GM12878 (cell line): ENCODE measurements at regions not wholly inside any gene's neighbourhood (a gene's known extent, or its start where the extent isn't known, plus 50 kb on each side); places are given as distances from the start of the nearest gene placed in this dataset.

Source experiments
- ATAC-seq: fragments of 200-7000 bp; cut with Tn5 transposase; 3 replicates; pipeline ENCODE4 v1.9.1; 2020; ENCODE audit warnings: mild to moderate bottlenecking, moderate library complexity
- BruUV-seq: library from RNA; stranded (reverse); fragments of 400-500 nt; replicated peaks from 2 replicates; lab custom pipeline; 2021; lab: Mats Ljungman, UMichigan
- CTCF ChIA-PET: fragments of 300-600 bp; sonication (Branson Sonifier 250); formaldehyde crosslinking; extraction: SDS; loops from one replicate; lab custom pipeline; 2021; ENCODE audit warnings: inconsistent platforms; lab: Yijun Ruan, JAX
- POLR2A ChIA-PET: fragments of 350-600 bp; formaldehyde crosslinking; extraction: SDS; loops from one replicate; lab custom pipeline; 2021; ENCODE audit warnings: inconsistent platforms; lab: Charles Lee
- RAD21 ChIA-PET: fragments of 300-600 bp; sonication (Branson Sonifier 250); formaldehyde crosslinking; loops from one replicate; lab custom pipeline; 2023; ENCODE audit warnings: antibody characterized with exemption; ENCODE audit not compliant: unreplicated experiment; lab: Charles Lee
- SMC1A ChIA-PET: fragments of 300-600 bp; sonication (Branson Sonifier 250); formaldehyde crosslinking; loops from one replicate; lab custom pipeline; 2023; ENCODE audit not compliant: unreplicated experiment, uncharacterized antibody; lab: Charles Lee
- DNase-seq: peaks from one replicate; pipeline ENCODE4 v3.0.0-alpha.2; 2011; ENCODE audit warnings: low read depth, low spot score
- FAIRE-seq: peaks from 3 replicates; lab custom pipeline; 2011; peaks lifted over from hg19 to GRCh38; lab: Jason Lieb, UNC
- H2AFZ ChIP-seq: 2 replicates; pipeline ENCODE4 v1.6.0; 2011; ENCODE audit warnings: low read depth, low read length, control low read depth; ENCODE audit not compliant: control insufficient read depth
- H3K27ac ChIP-seq: 2 replicates; pipeline ENCODE4 v1.5.1; 2011; ENCODE audit warnings: control low read depth; ENCODE audit not compliant: control insufficient read depth, insufficient read depth
- H3K27me3 ChIP-seq, 2 experiments: replicated peaks in 1 of 2; 2 replicates each; pipeline versions ENCODE4 v1.6.0 to v1.6.1; 2011; ENCODE audit warnings: low read length in 1 of 2; ENCODE audit not compliant: control insufficient read depth in 2 of 2, insufficient read depth in 2 of 2
- H3K36me3 ChIP-seq, 2 experiments: 2 replicates each; pipeline ENCODE4 v1.5.1; 2011; ENCODE audit warnings: low read length in 1 of 2; ENCODE audit not compliant: control insufficient read depth in 2 of 2, insufficient read depth in 2 of 2
- H3K4me1 ChIP-seq: 2 replicates; pipeline ENCODE4 v1.6.1; 2011; ENCODE audit warnings: mild to moderate bottlenecking, low read length, moderate library complexity, mixed read lengths; ENCODE audit not compliant: control insufficient read depth, insufficient read depth
- H3K4me2 ChIP-seq: 2 replicates; pipeline ENCODE4 v1.6.0; 2011; ENCODE audit warnings: control low read depth; ENCODE audit not compliant: control insufficient read depth, insufficient read depth
- H3K4me3 ChIP-seq: fragments of 200-600 bp; sonication (generic); 2 replicates; pipeline ENCODE4 v1.5.1; 2016
- H3K79me2 ChIP-seq: 2 replicates; pipeline ENCODE4 v1.6.0; 2011; ENCODE audit warnings: low read length; ENCODE audit not compliant: control insufficient read depth, insufficient read depth
- H3K9ac ChIP-seq: 2 replicates; pipeline ENCODE4 v1.8.0; 2011; ENCODE audit warnings: low read length, control low read depth, mixed read lengths; ENCODE audit not compliant: control insufficient read depth, insufficient read depth
- H3K9me3 ChIP-seq: replicated peaks from 3 replicates; pipeline ENCODE4 v1.5.1; 2011; ENCODE audit warnings: mild to moderate bottlenecking, low read length; ENCODE audit not compliant: control insufficient read depth, insufficient read depth
- H4K20me1 ChIP-seq: 2 replicates; pipeline ENCODE4 v1.6.0; 2011; ENCODE audit not compliant: control insufficient read depth, insufficient read depth
- ATF7 ChIP-seq: fragments of 450-650 bp; IDR thresholded peaks from 2 replicates; pipeline ENCODE4 v1.6.1; 2016; ENCODE audit warnings: low read depth, mild to moderate bottlenecking
- BRCA1 ChIP-seq: IDR thresholded peaks from 2 replicates; pipeline ENCODE4 v1.6.1; 2011; ENCODE audit warnings: low read depth, low read length, improper control_type of control experiment
- E2F4 ChIP-seq: IDR thresholded peaks from 2 replicates; pipeline ENCODE4 v1.6.1; 2012; ENCODE audit warnings: low read depth, low read length, improper control_type of control experiment
- EGR1 ChIP-seq, 2 experiments: IDR thresholded peaks; 1 replicate in 1 of 2; 2 replicates in 1 of 2; pipeline ENCODE4 v1.6.1; 2011 to 2012; ENCODE audit warnings: low read depth in 2 of 2, low read length in 2 of 2, borderline replicate concordance in 1 of 2, mild to moderate bottlenecking in 1 of 2, moderate library complexity in 1 of 2
- FOXM1 ChIP-seq: IDR thresholded peaks from 2 replicates; pipeline ENCODE4 v1.6.1; 2012; ENCODE audit warnings: low read depth, mild to moderate bottlenecking, inconsistent platforms, low read length, moderate library complexity
- NKRF ChIP-seq: fragments of 450-650 bp; conservative IDR thresholded peaks from 2 replicates; pipeline ENCODE4 v1.6.1; 2017; ENCODE audit warnings: mild to moderate bottlenecking, moderate library complexity
- NR2C1 ChIP-seq: fragments of 450-650 bp; IDR thresholded peaks from 2 replicates; pipeline ENCODE4 v1.6.1; 2017; ENCODE audit warnings: antibody characterized with exemption, mild to moderate bottlenecking, moderate library complexity
- RAD21 ChIP-seq: IDR thresholded peaks from 2 replicates; pipeline ENCODE4 v1.6.1; 2011; ENCODE audit warnings: mild to moderate bottlenecking, low read depth, low read length, moderate library complexity; ENCODE audit not compliant: insufficient read depth
- RELA ChIP-seq: fragments of 450-650 bp; IDR thresholded peaks from 2 replicates; pipeline ENCODE4 v1.8.0; 2014; ENCODE audit warnings: borderline replicate concordance; ENCODE audit not compliant: partially characterized antibody
- SIN3A ChIP-seq: IDR thresholded peaks from 2 replicates; pipeline ENCODE4 v1.6.1; 2012; ENCODE audit warnings: low read depth, low read length, improper control_type of control experiment
- SMAD1 ChIP-seq: fragments of 450-650 bp; IDR thresholded peaks from 2 replicates; pipeline ENCODE4 v1.6.1; 2018; ENCODE audit warnings: mild to moderate bottlenecking, low read depth; ENCODE audit not compliant: partially characterized antibody
- SMC3 ChIP-seq: IDR thresholded peaks from 2 replicates; pipeline ENCODE4 v1.6.1; 2011; ENCODE audit warnings: low read length, improper control_type of control experiment, borderline replicate concordance
- SUZ12 ChIP-seq: fragments of 200-600 bp; sonication (generic); IDR thresholded peaks from one replicate; pipeline ENCODE4 v1.6.1; 2018; ENCODE audit warnings: antibody characterized with exemption, mild to moderate bottlenecking; ENCODE audit not compliant: unreplicated experiment
- USF2 ChIP-seq: IDR thresholded peaks from 2 replicates; pipeline ENCODE4 v1.6.1; 2011; ENCODE audit warnings: low read depth, low read length, improper control_type of control experiment, borderline replicate concordance
- ZBTB4 ChIP-seq: fragments of 450-650 bp; formaldehyde crosslinking; IDR thresholded peaks from 2 replicates; pipeline ENCODE4 v1.4.0; 2022; ENCODE audit warnings: mild to moderate bottlenecking, moderate library complexity
- ZZZ3 ChIP-seq: IDR thresholded peaks from 2 replicates; pipeline ENCODE4 v1.6.1; 2011; ENCODE audit warnings: low read depth; ENCODE audit not compliant: control insufficient read depth, insufficient read length
- WGBS: methylation state at CpG from one replicate; pipeline ENCODE4 v1.1.6; 2016; ENCODE audit warnings: low lambda C conversion rate; ENCODE audit not compliant: insufficient replicate concordance, insufficient coverage; ENCODE audit errors: missing lambda C conversion rate; 5-methylcytosine and 5-hydroxymethylcytosine counted together
- in situ Hi-C: fragments of 300-500 bp; cut with MboI; formaldehyde crosslinking; loops from 9 replicates; pipeline ENCODE4 v1.14.3; 2018; ENCODE audit warnings: mixed read lengths
- intact Hi-C: fragments of 100-400 bp; cut with micrococcal nuclease; formaldehyde crosslinking; loops from one replicate; pipeline ENCODE4 v1.14.2; 2022; ENCODE audit not compliant: unreplicated experiment

GRCh38 chr3:87755852-87756251, 303.0 kb downstream of the CGGBP1 start (continued):
- TF ChIP-seq EGR1 (IDR thresholded peaks at IDR 0.05; ENCODE audit: borderline replicate concordance in 1 of 2, low read depth in 2 of 2, low read length in 2 of 2) = no peak
- TF ChIP-seq SMAD1 = no peak
- TF ChIP-seq ZZZ3 = no peak
- no peak for TF ChIP-seq SMC3
- no peak for TF ChIP-seq ATF7
- no peak for TF ChIP-seq BRCA1
- TF ChIP-seq SIN3A = no peak
- no peak for TF ChIP-seq SUZ12
- TF ChIP-seq RELA = no peak

- no TSS peak for BruUV-seq
- Histone ChIP-seq H3K4me1 (no peaks in the 10 kb centered on the region), H3K4me2 (no peak overlapping the region), H3K27me3 (no peaks in the 10 kb centered on the region), H3K36me3 (no peaks in the 10 kb centered on the region), H4K20me1 (no peaks in the 10 kb centered on the region), H2AFZ (no peak overlapping the region), H3K4me3 (no peak overlapping the region), H3K27ac (no peak overlapping the region), H3K79me2 (no peaks in the 10 kb centered on the region), H3K9me3 (no peaks in the 10 kb centered on the region), H3K9ac (no peak overlapping the region)
- in situ Hi-C loops = no loop called here
- FAIRE-seq (no peak), ATAC-seq (no peak), DNase-seq (no peak)
- intact Hi-C loops = no loop called here
- ChIA-PET POLR2A (no interaction called here), SMC1A (no interaction called here), CTCF (no interaction called here), RAD21 (no interaction called here)
- 29% methylated on average over 2 of the region's 2 CpGs for WGBS
- TF ChIP-seq FOXM1 (no peak), NKRF (no peak), RAD21 (no peak), NR2C1 (no peak), USF2 (no peak), E2F4 (no peak), ZBTB4 (CRISPR knock-in tag) (no peak)
These were observed 316.6 kb downstream of the CGGBP1 start for GRCh38 chr3:87742250-87742649.
